Stimulated activated CD4-positive, alpha-beta T cell treated with anti-CD3 and anti-CD28 coated beads, Interleukin-12 subunit alpha, Interleukin-12 subunit beta, amount 100 ng/mL, for 4 hours (primary cell): ENCODE measurements at regions not wholly inside any gene's neighbourhood (a gene's known extent, or its start where the extent isn't known, plus 50 kb on each side); places are given as distances from the start of the nearest gene placed in this dataset.

Experiments used
- DNase-seq: peaks from one replicate; pipeline ENCODE4 v3.0.0-alpha.2; 2020

DNA sequence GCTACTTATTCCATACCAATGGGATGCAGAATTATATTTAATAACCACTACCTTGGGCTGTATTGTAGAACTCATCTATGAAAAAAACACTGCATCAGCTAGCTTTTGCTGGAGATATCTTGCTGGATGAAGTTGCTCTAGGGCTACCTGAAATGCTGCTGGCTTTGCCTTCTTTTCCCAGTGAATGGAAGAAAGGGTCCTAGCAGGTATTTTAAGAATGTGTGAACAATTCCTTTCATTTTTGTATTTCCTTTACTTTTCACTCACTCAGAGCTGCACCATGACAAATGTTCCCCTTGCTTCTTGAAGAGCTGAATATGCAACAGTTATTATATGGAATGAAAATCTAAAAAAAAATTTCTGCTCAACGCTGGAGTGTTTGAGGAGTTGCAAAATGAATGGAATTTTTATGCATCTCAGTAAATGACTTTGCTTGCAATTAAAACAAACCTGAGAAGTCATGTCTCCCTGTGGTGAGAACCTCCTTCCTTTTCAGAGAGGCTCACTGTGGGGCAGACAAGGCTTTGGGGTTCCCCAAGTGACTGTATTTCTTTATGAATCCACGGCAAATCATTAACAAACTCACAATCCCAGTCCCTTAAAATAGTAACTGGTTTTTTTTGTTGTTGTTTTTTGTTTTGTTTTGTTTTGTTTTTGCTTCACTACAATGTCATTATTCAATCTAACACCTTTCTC is 566.8 kb upstream of the KIRREL3 start:
- no peak for DNase-seq

DNA sequence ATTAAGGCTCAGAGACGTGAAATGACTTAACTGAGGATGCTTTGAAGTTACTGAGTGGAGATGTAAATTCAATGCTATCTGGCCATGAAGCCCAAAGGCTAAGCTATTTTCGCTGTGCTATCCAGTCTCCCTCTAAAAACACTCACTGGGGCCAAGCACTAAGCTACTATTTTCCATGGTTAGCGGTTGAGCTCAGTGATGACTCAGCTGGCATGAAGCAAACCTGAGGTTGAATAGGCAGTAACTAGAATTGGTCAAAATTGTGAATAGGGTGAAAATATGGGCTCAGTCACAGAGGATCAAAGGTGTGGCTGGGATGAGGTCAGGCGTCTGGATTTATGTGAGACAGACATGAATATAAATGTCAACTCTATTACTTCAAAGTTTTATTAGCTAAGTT is 564.2 kb upstream of the KIRREL3 start:
- DNase-seq: no peak

DNA sequence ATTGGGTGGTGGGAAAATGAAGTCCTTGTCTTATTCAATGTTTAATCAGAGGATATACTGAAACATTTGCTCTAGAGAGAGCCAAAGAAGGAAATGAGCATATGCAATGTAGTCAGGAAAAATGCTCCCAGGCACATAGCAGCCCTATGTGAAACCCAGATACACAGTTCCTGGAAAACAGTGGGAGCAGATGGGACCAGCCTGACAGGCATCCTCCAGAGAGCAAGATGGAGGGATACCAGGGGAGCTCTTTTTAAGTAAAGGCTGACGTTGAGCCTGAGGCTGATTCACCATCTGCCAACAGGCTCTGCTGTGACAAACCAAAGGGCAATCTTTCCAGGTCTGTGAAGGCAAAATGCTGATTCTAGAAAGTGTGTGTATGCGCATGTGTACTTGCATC is 559.4 kb upstream of the KIRREL3 start:
- DNase-seq: no peak

DNA sequence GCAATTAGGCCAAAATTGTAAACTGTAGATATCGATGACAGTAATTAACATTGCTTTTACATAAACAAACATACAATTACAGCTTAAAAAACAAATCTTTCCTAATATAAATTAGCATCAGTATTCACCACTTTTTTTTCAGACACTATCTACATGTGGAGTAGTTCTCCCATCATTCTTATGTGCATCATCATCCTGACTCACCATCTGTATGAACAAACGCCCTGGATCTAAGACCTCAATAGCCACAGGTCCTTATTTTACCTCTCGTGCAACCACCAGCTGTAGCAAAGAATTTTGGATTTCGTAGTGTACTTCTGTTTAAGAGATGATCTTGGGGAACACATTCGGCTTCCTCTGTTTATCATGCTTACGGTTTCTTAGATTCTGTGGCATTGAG is 551.9 kb upstream of the KIRREL3 start:
- no peak for DNase-seq

DNA sequence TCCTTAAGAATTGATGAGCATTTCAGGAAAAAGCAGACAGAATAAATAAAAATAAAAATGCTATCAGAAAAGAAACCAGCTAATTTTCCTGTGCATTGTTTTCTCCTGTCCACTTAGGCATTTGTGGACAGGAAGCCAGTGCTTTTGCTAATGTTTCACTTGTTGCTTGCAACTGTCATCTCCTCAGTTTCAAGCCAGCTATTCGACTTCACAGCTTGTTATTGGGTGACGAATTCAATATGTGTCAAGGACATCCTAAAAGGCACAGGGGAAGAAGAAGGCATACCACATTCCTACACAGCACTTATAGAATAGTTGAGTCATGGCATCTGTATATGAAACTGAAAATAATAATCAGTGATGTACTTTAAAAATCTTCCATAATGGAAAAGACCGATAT is 530.6 kb upstream of the KIRREL3 start:
- DNase-seq: no peak

DNA sequence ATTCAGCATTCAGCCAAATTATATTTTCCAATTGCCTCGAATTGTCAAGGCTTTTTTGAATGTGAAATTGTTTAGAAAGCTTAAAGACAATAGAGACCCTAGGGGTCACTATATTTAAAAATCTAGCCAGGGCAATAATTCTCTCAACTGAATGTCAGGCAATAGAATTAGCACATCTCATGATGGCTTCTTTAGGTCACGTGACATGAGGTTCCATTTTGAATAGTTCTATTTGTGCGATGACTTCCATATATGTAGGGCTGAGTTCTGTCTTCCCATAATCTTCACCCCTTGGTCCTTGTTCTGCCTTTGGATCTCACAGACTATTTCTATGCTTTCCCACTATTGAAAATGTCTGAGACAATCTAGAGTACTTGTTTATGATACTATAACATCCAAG is 527.7 kb upstream of the KIRREL3 start:
- DNase-seq: no peak

DNA sequence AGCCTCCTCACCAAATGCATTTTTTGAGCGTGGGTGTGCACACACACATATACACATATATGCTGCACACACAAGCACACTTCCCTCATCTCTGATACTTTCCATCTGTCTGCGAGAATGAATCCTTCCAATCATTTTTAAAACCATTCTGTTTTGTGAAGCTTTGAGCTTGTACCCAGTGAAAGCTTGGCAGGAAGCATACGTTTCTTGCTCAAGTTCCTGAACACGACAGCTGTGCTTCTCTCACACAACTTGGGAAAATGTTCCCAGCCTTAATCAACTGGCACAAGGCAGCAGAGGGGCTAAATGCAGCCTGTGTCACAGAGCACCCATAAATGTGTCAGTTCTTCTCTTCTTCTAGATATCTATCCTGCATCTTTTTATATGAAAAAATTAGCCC is 524.0 kb upstream of the KIRREL3 start:
- DNase-seq: no peak

DNA sequence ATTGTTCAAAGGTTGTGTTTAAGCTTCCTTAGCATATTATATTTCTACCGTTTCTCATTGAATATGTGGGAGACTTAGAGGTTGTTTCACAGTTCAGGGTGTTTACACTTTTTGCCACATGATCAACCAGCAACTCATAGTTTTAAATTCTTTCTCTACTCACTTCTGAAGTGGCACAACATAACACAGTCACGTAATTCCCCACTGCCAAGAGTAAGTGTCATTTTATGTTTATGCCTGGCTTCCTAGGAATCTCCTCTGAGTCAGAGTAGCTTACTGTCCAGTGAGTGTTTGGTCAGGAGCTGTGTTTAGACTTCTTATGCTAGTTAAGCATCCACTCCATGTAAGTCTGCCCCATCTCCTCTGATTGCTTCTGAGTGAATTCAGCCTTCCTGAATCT is 520.8 kb upstream of the KIRREL3 start:
- no peak for DNase-seq

DNA sequence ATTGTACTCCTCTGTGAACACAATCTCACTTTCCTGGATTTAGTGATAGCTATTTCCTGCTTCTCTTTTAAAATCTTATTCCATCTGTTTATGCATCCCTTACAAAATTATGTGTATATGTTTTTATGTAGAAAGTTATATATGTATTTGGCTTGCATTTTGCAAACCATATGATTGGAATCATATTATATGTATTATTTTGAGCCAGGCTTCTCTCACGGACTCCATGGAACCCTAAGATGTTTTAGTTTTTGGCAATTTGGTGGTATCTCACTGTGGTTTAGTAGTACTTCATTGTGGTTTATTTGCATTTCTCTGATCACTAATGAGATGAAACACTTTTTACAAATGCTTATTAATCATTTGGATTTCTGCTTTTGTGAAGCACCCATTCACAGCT is 507.3 kb upstream of the KIRREL3 start:
- no peak for DNase-seq

DNA sequence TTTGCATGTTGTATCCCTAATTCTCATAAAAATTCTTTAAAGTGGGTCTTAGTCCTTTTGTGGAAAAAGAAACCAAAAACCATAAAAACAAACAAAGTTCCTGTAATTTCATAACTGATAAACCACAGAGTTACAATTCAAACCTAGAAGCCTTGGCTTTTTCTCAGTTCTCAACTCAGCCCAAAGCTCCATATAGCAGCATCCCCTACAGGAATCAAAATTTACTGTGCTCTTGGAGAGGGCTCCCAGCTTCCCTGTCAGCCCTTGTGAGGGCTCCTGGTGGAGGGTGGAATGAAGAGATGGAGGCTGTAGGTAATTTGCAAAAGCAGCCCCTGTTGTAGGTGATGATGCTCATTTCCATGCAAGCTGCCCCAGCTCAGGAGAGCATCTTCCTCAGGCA is 506.1 kb upstream of the KIRREL3 start:
- DNase-seq: no peak

DNA sequence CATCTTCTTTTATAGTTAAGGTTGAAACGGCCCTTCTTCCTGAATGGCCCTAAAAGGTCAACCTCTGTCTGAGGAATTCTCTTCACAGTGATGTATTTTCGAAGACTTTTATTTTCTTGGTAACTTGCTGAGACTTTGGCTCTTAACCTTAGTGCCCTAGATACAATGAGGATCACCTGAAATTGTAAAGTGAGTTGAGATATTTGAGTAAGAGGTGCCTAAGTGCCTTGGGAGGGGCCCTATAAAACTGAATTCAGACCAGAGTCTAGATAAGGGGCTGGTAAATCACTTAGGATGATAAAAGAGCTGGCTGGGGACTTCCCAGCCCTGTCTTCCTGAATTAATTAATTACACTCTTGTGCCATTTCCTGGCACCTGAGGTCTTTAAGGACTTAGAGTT is 505.6 kb upstream of the KIRREL3 start:
- DNase-seq: no peak

DNA sequence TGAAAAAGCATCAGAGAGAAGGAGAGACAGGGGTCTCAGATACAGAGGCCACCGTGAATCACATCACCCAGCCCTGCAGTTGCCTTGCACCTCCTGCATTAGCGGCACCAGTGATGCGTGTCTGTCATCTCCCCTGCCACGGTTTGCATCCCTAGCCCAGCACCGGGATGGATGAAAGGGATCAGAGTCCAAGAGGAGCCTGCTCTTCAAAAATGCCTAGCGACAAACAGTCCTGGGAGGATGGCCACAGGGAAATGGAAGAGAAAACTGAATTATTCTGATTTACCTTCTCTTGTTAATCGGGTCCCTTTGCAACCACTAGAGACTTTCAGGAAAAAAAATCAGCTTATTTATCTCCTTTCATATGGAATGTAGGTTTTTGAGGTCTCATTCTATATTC is 495.6 kb upstream of the KIRREL3 start:
- no peak for DNase-seq

DNA sequence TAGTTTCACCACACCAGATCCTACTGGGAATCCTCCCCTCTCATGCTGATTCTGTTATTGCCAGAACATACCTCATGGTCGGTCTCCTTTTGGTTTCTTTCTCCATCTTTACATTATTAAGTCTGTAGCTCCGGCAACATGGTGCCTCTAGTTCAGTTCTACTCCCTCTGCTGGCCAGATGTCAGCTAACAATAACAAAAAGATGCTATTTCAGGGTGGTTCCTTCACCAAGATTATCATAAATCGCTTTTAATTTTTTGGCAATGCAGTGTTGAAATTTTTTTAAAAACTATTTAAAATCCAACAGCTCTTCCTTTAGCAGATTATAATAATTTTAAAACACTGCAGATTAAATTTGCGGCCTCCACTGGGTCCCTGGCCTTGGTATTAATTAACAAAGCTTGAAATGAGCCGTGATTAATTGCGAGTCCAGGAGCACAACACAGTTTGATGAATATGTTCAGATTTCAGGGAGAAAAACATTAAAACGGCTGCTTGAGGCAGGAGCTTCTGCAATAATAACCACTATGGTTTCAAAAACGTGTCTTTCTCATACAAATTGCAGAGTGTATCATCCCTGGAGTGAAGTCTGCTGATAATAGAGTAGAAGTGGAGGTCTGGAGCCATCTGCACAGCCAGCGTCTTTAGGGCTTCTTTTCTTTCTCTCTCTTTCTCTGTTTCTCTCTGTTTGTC is 492.9 kb upstream of the KIRREL3 start:
- DNase-seq: no peak

DNA sequence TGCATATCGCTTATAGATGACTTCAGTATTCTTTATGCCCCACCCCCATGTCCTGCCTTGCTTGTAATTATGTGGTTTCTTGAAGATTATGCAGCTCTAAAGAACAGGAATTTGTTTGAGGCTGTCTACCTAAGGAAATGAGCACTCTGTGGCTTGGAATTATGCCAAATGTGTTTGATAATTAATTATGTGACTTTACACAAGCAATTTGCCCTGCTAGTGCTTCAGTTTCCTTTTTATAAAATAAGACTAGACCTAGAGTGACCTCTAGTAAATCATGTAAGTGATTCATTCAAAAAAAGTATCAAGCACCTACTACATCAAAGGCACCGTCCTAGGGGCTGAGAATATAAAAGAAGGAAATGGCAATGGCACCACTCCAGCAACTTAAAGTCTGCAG is 491.5 kb upstream of the KIRREL3 start:
- DNase-seq: no peak

DNA sequence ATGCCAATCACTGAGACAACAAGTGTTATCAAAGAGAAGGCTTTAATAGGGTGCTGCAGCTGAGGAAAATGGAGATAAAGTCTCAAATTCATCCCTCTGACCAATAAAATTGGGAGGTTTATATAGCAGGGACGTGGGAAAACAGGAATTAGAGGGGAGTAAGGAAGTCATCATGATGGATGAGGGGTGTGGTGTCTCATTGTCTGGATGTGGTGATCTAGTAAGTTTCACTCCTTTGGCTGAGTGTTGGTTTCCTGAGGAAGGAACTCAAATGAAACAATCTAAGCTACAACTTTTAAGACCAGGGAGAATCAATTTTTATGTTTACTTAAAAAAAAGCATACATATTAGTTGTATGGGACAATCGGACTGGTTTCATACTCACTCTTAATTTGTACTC is 491.0 kb upstream of the KIRREL3 start:
- no peak for DNase-seq

DNA sequence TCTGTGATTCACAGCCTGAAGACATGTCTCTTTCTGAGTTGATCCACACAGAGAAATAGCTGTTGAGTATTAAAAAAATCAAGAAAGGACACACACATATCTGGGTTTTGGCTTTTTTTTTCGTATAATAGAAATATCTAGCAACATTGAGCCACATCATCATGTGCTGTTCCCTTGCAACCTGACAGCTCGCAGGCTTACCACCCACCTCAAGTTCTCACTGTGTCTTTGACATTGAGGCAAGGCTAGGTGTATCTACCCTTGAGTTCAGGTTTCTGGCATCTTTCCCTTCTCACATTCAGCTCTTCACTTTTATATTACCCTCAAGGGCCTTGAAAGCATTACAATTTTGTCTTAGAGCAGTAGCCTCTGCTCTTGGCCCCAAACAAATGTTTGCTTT is 490.3 kb upstream of the KIRREL3 start:
- no peak for DNase-seq

DNA sequence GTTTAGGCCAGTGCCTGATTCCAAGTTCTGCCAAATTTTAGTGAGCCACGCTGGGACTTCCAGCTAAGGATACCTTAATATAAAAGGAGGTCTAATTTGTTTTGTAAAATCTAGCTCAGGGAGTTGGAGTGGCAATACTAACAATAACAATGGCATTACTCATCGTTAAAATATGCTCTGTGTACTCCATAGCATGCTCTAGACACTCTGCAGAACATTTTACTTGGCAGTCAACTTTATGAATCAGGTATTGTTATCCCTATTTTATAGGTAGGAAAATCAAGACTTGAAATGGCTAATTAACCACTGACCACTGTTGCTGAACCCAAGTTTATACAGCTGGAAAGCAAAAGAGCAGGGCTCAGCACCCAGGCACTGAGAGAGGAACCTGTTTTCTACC is 485.0 kb upstream of the KIRREL3 start:
- no peak for DNase-seq

DNA sequence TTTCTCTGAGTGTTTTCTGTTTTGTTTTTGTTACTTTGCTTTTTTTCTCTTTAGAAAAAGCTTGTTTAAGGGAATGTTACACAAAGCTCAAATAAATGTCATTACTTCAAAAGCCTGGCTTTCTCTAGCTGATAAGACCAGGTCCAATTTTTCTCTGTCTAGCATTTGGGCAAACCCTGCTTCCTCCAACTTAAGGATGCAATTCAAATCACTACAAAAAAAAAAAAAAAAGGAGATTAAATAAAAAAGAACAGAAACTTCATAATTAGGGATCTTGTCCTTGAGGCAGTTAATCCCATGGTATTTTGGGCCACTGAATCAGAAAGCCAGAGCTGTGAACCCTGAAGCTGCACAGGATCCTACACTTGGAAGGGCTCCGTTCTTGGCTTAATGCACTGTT is 480.8 kb upstream of the KIRREL3 start:
- no peak for DNase-seq

DNA sequence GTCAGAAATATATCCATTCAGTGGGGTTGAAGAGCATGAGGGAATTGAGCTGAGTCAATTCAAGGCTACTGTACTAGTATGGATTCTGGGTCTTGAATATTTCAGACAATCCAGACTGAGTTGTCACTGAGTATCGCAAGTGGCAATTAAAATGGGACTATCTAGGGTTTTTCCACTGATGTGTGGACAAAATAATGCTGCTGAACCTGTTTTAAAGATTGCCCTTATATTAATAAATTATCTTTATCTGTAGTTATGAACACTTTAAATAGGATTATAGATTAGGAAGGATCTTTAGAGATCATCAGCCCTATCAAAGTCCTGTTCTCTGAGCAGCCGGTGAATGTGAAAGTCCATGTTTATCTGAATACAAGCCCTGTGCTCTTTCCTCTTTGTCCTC is 478.3 kb upstream of the KIRREL3 start:
- no peak for DNase-seq

DNA sequence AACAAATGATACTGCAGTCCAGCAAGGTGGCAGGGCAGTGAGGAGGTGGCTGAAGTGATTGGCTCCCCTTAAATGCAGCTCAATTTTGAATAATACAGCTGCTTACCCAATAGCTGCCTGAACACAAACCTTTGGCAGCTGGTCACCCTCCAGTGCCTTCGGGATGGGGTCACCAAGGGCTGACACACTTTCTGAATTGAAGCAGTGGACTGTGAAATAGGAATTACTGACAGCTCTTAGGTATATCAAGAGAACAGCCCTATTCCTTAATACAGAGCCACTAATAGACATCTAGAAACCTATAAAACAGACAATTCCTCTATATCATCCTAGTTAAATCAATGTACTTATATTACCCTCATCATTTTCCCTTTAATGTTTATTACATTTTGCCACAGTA is 474.2 kb upstream of the KIRREL3 start:
- DNase-seq: no peak

DNA sequence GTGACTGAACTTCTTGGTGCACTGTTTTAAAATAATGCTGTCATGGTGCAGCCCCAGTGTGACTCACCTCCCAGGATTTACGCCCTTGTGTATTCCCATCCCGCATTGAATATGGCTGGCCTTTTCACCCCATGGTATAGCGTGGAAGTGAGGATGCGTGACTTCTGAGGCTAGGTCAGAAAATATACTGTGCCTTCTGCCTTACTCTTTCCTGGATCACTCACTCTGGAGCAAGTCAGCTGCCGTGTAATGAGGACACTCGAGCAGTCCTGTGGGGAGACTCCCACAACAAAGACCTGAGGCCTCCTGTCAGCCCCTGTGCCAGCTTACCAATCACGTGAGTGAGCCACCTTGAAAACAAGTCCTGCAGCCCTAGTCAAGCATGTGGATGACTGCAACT is 471.9 kb upstream of the KIRREL3 start:
- no peak for DNase-seq

DNA sequence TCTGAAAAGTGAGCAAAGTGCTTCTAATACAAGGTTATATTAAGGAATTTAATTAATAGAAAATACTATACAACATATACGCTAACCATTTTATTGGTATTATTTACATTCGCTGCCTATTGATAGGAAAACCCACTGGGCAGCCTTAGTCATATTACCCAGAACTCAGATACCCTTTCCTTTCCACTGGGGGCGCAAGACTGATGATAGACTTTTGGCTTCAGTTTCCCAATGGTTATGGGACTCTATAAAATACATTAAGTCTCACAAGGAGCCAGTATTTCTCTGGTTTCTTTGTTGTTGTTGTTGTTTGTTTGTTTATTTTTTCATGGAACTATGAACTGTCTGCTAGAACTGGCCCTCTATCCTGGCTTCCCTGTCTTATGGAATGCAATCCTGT is 471.1 kb upstream of the KIRREL3 start:
- no peak for DNase-seq

DNA sequence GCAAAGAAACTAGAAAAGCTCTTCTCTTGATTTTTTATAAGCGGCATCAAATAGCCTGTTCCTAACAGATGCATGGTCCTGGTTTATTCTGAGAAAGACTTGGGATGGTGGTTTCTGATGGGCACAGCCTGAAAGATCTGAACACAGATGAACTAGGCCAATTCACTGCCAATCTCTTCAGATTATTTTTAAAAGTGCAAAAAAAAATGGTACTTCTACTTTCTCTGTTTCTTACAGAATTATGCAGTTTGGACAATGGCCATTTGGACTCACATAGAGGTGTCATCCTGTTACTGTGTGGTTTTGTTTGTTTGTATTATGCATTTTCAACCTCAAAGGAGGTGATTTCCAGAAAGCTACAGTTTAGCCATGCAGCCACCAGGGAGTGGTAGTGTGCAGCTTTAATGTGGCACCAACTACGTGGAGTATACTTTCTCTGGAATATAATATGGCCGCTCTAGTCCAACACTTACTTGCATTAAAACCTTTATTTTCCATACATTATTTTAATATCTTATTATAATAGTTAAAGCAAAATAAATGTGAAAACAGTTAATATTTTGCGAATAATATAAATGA is 469.8 kb upstream of the KIRREL3 start:
- no peak for DNase-seq

DNA sequence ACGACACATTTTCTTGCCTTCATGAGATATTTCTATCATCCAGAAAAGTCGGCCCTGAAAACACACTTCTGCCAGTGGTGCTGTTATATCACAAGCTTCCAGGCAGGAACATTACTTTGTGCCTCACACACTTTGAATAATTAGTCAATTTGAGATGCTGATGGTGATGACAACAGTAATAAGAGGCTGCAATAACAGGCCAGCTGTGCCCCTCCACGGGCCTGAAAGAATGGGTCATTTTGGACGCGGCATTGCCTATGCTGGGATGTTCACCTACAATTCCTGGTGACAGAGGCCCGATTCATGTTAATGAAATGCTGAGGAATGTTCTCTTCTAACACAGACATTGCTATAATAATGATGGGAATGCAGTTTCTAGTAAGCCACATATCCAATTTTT is 463.8 kb upstream of the KIRREL3 start:
- no peak for DNase-seq

DNA sequence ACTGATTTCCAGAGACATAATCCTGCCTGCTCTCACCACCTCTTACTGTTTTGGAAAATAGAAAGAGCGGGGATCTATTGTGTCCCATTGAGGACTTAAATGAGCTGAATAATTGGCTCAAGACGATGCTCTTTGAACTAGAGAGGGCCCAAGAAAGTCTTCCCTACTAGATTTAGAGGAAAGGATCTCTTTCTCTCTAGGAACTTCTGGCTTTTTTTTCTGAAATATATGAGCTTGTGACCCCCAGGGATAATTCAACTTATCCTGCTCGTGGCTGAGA is 461.4 kb upstream of the KIRREL3 start:
- no peak for DNase-seq
